ENCODE measurements at regions not wholly inside any gene's neighbourhood (a gene's known extent, or its start where the extent isn't known, plus 50 kb on each side); places are given as distances from the start of the nearest gene placed in this dataset.

DNA sequence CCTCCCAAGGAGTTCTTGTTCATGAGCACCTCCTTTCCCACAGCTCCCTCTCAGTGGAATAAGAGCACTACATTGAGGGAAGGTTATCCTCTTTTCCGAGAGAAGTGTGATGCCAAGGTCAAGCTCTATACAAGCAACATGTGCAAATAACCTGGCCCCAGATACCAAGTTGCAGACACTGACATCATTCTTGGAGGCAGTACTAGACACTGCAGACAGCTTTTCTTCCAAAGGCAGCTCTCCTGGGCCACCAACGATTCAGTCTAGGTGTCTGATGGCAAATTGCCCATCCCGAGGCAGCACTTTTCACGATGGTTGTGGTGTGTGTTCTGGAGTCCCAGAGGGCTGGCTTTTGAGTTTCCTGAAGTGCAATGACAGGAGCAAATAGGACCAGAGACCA lies 384.9 kb downstream of the TLL1 start:
- TF ChIP-seq, protein P1, sequence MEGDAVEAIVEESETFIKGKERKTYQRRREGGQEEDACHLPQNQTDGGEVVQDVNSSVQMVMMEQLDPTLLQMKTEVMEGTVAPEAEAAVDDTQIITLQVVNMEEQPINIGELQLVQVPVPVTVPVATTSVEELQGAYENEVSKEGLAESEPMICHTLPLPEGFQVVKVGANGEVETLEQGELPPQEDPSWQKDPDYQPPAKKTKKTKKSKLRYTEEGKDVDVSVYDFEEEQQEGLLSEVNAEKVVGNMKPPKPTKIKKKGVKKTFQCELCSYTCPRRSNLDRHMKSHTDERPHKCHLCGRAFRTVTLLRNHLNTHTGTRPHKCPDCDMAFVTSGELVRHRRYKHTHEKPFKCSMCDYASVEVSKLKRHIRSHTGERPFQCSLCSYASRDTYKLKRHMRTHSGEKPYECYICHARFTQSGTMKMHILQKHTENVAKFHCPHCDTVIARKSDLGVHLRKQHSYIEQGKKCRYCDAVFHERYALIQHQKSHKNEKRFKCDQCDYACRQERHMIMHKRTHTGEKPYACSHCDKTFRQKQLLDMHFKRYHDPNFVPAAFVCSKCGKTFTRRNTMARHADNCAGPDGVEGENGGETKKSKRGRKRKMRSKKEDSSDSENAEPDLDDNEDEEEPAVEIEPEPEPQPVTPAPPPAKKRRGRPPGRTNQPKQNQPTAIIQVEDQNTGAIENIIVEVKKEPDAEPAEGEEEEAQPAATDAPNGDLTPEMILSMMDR (IDR thresholded peaks at IDR 0.05) = no peak

DNA sequence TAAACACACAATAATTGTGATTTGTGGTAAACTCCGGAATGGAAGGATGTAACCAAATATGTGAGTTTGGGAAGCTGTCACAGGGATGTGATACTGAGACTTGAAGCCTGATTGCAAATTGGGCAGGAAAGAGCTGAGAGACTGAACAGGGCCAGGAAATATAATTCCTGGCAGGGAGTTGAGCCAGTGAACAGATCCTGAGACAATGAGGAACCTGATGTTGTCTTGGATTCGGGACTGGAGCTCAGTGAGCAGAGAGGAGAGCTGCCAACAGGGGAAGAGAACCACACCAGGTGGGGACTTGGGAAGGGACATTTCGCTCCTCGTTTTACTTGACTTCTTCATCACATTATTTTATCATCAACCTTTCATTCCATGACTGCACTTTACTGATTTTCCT lies 386.0 kb downstream of the TLL1 start:
- TF ChIP-seq, protein P1 (IDR thresholded peaks at IDR 0.05) = no peak
- no peak overlapping the region for H3K4me3 ChIP-seq (ENCODE audit: low read depth, low read length)

More for the DNA sequence above, 384.9 kb downstream of the TLL1 start:
- Histone ChIP-seq H2AFZ (no peak overlapping the region), H3K9ac (no peak overlapping the region), H3K4me1 (no peaks in the 10 kb centered on the region), H3K9me3 (ENCODE audit: control insufficient read depth, low read length) (no peaks in the 10 kb centered on the region), H3K36me3 (ENCODE audit: control insufficient read depth, insufficient read depth, low read length) (no peaks in the 10 kb centered on the region), H3K4me2 (ENCODE audit: low read length) (no peak overlapping the region), H3K4me3 (ENCODE audit: low read depth, low read length) (no peak overlapping the region), H3K27ac (no peak overlapping the region), H3K79me2 (no peaks in the 10 kb centered on the region), H3K27me3 (ENCODE audit: control insufficient read depth, insufficient read depth, low read length) (no peaks in the 10 kb centered on the region)

DNA sequence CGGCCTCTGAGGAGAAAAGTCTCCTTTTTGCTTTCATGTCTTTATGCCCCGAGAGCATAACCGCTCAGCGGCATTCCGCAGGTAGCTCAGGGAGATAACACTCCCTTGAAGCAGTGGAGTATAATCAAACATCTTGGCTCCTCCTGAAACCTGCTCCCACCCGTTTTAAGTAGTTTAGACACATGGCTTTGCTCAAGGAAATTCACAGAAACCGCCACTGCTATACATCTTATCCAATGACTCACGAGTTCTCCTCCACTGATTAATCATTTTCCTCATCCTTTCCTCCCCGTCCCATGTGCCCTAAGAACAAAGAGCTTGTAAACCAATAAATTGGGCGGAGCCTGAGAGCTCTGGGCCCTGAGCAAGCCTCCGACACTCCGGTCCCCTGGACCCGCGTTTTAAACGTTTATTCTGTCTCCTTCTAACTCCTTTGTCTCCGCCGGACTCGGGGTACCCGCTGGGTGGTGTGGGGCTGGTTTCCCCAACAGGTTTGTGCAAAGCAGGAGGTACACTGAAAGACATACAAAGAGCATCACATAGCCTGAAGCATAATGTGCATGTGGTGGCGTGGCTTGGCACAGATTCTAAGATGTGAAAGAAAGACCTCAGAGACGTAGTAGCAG lies 401.2 kb downstream of the TLL1 start:
- no peak overlapping the region for H3K4me3 ChIP-seq (ENCODE audit: low read depth, low read length)
- H3K4me2 ChIP-seq (ENCODE audit: low read length) = no peak overlapping the region
- H3K27ac ChIP-seq = no peak overlapping the region
- H3K79me2 ChIP-seq = no peaks in the 10 kb centered on the region
- TF ChIP-seq, protein P1 (IDR thresholded peaks at IDR 0.05) = no peak
- no peak overlapping the region for H3K9ac ChIP-seq
- H3K9me3 ChIP-seq (ENCODE audit: control insufficient read depth, low read length) = no peaks in the 10 kb centered on the region
- no peaks in the 10 kb centered on the region for H3K27me3 ChIP-seq (ENCODE audit: control insufficient read depth, insufficient read depth, low read length)
- H2AFZ ChIP-seq = no peak overlapping the region
- H3K36me3 ChIP-seq (ENCODE audit: control insufficient read depth, insufficient read depth, low read length) = no peaks in the 10 kb centered on the region
- H3K4me1 ChIP-seq = no peaks in the 10 kb centered on the region

More for the DNA sequence above, 386.0 kb downstream of the TLL1 start:
- Histone ChIP-seq H3K27me3 (ENCODE audit: control insufficient read depth, insufficient read depth, low read length) (no peaks in the 10 kb centered on the region), H2AFZ (no peak overlapping the region), H3K4me1 (no peaks in the 10 kb centered on the region), H3K4me2 (ENCODE audit: low read length) (no peak overlapping the region), H3K9ac (no peak overlapping the region), H3K36me3 (ENCODE audit: control insufficient read depth, insufficient read depth, low read length) (no peaks in the 10 kb centered on the region), H3K79me2 (no peaks in the 10 kb centered on the region), H3K27ac (no peak overlapping the region), H3K9me3 (ENCODE audit: control insufficient read depth, low read length) (no peaks in the 10 kb centered on the region)

DNA sequence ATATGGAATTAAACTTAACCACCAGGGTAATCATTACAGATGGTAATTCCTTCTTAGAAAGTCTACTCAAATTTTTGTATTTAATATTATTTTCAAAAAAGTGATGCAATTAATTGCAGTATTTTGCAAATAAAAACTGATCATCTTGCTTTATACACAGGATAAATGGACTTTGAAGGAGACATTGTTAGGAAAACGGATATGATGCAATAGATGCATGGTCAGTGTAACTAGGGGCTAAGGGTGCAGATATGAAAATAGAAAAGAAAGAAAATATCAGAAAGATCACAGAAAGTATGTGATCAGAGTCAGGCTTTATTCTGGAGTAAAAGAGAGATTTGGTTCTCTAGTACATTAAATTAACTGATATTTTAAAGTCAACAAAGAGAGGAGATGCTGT lies 401.7 kb downstream of the TLL1 start:
- no peaks in the 10 kb centered on the region for H3K27me3 ChIP-seq (ENCODE audit: control insufficient read depth, insufficient read depth, low read length)
- no peak overlapping the region for H2AFZ ChIP-seq
- H3K27ac ChIP-seq = no peak overlapping the region
- no peaks in the 10 kb centered on the region for H3K4me1 ChIP-seq
- H3K79me2 ChIP-seq = no peaks in the 10 kb centered on the region
- no peak overlapping the region for H3K4me2 ChIP-seq (ENCODE audit: low read length)
- H3K4me3 ChIP-seq (ENCODE audit: low read depth, low read length) = no peak overlapping the region
- TF ChIP-seq, protein P1 (IDR thresholded peaks at IDR 0.05) = no peak
- no peaks in the 10 kb centered on the region for H3K9me3 ChIP-seq (ENCODE audit: control insufficient read depth, low read length)
- no peaks in the 10 kb centered on the region for H3K36me3 ChIP-seq (ENCODE audit: control insufficient read depth, insufficient read depth, low read length)
- H3K9ac ChIP-seq = no peak overlapping the region

DNA sequence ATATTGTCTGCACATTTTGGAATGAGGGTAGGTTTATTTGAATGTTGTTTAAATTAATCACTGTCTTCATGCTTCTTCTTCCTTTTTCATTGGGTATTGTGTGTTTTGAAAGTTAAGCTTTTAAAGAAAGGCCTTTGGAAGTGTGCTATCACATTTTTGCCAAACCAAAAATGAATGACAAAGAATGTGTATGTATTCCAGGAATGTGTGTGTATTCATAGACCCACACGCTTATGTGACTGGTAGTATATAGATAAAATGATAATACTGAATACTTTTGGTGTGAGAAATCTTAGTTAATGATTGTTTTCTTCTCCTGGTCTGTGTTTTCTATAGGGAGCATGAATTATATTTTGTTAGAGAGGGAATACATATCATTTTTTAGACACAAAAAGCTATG lies 404.4 kb downstream of the TLL1 start:
- no peaks in the 10 kb centered on the region for H3K27me3 ChIP-seq (ENCODE audit: control insufficient read depth, insufficient read depth, low read length)
- TF ChIP-seq, protein P1 (IDR thresholded peaks at IDR 0.05) = no peak
- H2AFZ ChIP-seq = no peak overlapping the region
- H3K4me3 ChIP-seq (ENCODE audit: low read depth, low read length) = no peak overlapping the region
- no peak overlapping the region for H3K9ac ChIP-seq
- H3K9me3 ChIP-seq (ENCODE audit: control insufficient read depth, low read length) = no peaks in the 10 kb centered on the region
- no peak overlapping the region for H3K4me2 ChIP-seq (ENCODE audit: low read length)
- no peaks in the 10 kb centered on the region for H3K4me1 ChIP-seq
- H3K79me2 ChIP-seq = no peaks in the 10 kb centered on the region
- H3K27ac ChIP-seq = no peak overlapping the region
- H3K36me3 ChIP-seq (ENCODE audit: control insufficient read depth, insufficient read depth, low read length) = no peaks in the 10 kb centered on the region

Data from parathyroid adenoma (tissue), 2 donors.